H9 (cell line): ENCODE measurements at regions not wholly inside any gene's neighbourhood (a gene's known extent, or its start where the extent isn't known, plus 50 kb on each side); places are given as distances from the start of the nearest gene placed in this dataset.

ENCODE experiments used
- DNase-seq: peaks from one replicate; pipeline ENCODE4 v3.0.0-alpha.2; 2017
- H2AFZ ChIP-seq: one replicate; pipeline ENCODE4 v1.6.1; 2013; ENCODE audit warnings: mild to moderate bottlenecking, low read length, control low read depth, moderate library complexity
- H2AK5ac ChIP-seq: 2 replicates; pipeline ENCODE4 v1.6.1; 2013; ENCODE audit warnings: low read length, control low read depth, mixed read lengths; ENCODE audit not compliant: insufficient read length
- H2BK120ac ChIP-seq: one replicate; pipeline ENCODE4 v1.6.1; 2013; ENCODE audit warnings: low read depth, mild to moderate bottlenecking, low read length, control low read depth, inconsistent platforms; ENCODE audit not compliant: poor library complexity, severe bottlenecking
- H2BK12ac ChIP-seq: 2 replicates; pipeline ENCODE4 v1.6.1; 2013; ENCODE audit warnings: low read length, control low read depth, mixed read lengths, low read depth; ENCODE audit not compliant: insufficient read length
- H2BK15ac ChIP-seq: 2 replicates; pipeline ENCODE4 v1.6.1; 2013; ENCODE audit warnings: low read depth, low read length, control low read depth
- H2BK20ac ChIP-seq: one replicate; pipeline ENCODE4 v1.6.1; 2013; ENCODE audit warnings: low read depth, mild to moderate bottlenecking, low read length, control low read depth, inconsistent platforms; ENCODE audit not compliant: poor library complexity, severe bottlenecking
- H2BK5ac ChIP-seq: 2 replicates; pipeline ENCODE4 v1.6.1; 2013; ENCODE audit warnings: low read length, control low read depth, mixed read lengths; ENCODE audit not compliant: insufficient read length
- H3K14ac ChIP-seq: 2 replicates; pipeline ENCODE4 v1.6.1; 2013; ENCODE audit warnings: low read length, control low read depth; ENCODE audit not compliant: insufficient read depth
- H3K18ac ChIP-seq: 2 replicates; pipeline ENCODE4 v1.6.1; 2013; ENCODE audit warnings: low read depth, mild to moderate bottlenecking, mixed read lengths, low read length, control low read depth; ENCODE audit not compliant: insufficient read length
- H3K23ac ChIP-seq: 2 replicates; pipeline ENCODE4 v1.6.1; 2013; ENCODE audit warnings: low read length, control low read depth, mixed read lengths, low read depth; ENCODE audit not compliant: insufficient read length
- H3K23me2 ChIP-seq: 2 replicates; pipeline ENCODE4 v1.6.1; 2013; ENCODE audit warnings: low read depth, mild to moderate bottlenecking, mixed read lengths, low read length, control low read depth; ENCODE audit not compliant: insufficient read length, poor library complexity, severe bottlenecking
- H3K27ac ChIP-seq: 2 replicates; pipeline ENCODE4 v1.5.1; 2013; ENCODE audit warnings: low read length, control low read depth, mixed read lengths, low read depth; ENCODE audit not compliant: insufficient read length
- H3K27me3 ChIP-seq: 2 replicates; pipeline ENCODE4 v1.6.1; 2013; ENCODE audit warnings: low read length, control low read depth, inconsistent platforms; ENCODE audit not compliant: insufficient read depth
- H3K4ac ChIP-seq: 2 replicates; pipeline ENCODE4 v1.6.1; 2013; ENCODE audit warnings: low read depth, mild to moderate bottlenecking, control low read depth, inconsistent platforms, low read length, moderate library complexity
- H3K4me1 ChIP-seq: 2 replicates; pipeline ENCODE4 v1.6.1; 2013; ENCODE audit warnings: low read length, control low read depth, inconsistent platforms; ENCODE audit not compliant: insufficient read depth
- H3K4me2 ChIP-seq: 2 replicates; pipeline ENCODE4 v1.6.1; 2013; ENCODE audit warnings: low read length, control low read depth, mixed read lengths; ENCODE audit not compliant: insufficient read length, insufficient read depth
- H3K56ac ChIP-seq: 2 replicates; pipeline ENCODE4 v1.6.1; 2013; ENCODE audit warnings: low read depth, mild to moderate bottlenecking, mixed read lengths, low read length, control low read depth; ENCODE audit not compliant: insufficient read length
- H3K79me1 ChIP-seq: 2 replicates; pipeline ENCODE4 v1.6.1; 2013; ENCODE audit warnings: low read depth, mild to moderate bottlenecking, moderate library complexity, low read length, control low read depth, inconsistent platforms; ENCODE audit not compliant: insufficient read depth, poor library complexity, severe bottlenecking
- H3K79me2 ChIP-seq: 2 replicates; pipeline ENCODE4 v1.6.1; 2013; ENCODE audit warnings: low read length, control low read depth, inconsistent platforms; ENCODE audit not compliant: insufficient read depth
- H3K9ac ChIP-seq: 2 replicates; pipeline ENCODE4 v1.6.1; 2013; ENCODE audit warnings: low read length, control low read depth, mixed read lengths; ENCODE audit not compliant: insufficient read length; ENCODE audit errors: extremely low read depth
- H3K9me3 ChIP-seq: one replicate; pipeline ENCODE4 v1.6.1; 2013; ENCODE audit warnings: low read depth, low read length, inconsistent platforms; ENCODE audit not compliant: control insufficient read depth
- H3T11ph ChIP-seq: one replicate; pipeline ENCODE4 v1.6.1; 2013; ENCODE audit warnings: mild to moderate bottlenecking, low read length, control low read depth, inconsistent platforms
- H4K20me1 ChIP-seq: one replicate; pipeline ENCODE4 v1.6.1; 2013; ENCODE audit not compliant: control insufficient read depth, insufficient read length, insufficient read depth
- H4K5ac ChIP-seq: 2 replicates; pipeline ENCODE4 v1.6.1; 2013; ENCODE audit warnings: low read depth, mild to moderate bottlenecking, mixed read lengths, low read length, control low read depth; ENCODE audit not compliant: insufficient read length
- H4K8ac ChIP-seq: replicated peaks from 2 replicates; pipeline ENCODE4 v1.6.1; 2013; ENCODE audit warnings: low read length, control low read depth, mixed read lengths, low read depth; ENCODE audit not compliant: insufficient read length
- H4K91ac ChIP-seq: 2 replicates; pipeline ENCODE4 v1.6.1; 2013; ENCODE audit warnings: low read depth, mild to moderate bottlenecking, moderate library complexity, mixed read lengths, low read length, control low read depth; ENCODE audit not compliant: insufficient read length
- H3K27ac Mint-ChIP-seq, 3 experiments: 2 replicates in 2 of 3; 3 replicates in 1 of 3; pipeline ENCODE4 v1.8.0; 2020 to 2021; ENCODE audit warnings: mixed read lengths in 3 of 3, mild to moderate bottlenecking in 1 of 3, moderate library complexity in 1 of 3
- H3K27me3 Mint-ChIP-seq: 2 replicates; pipeline ENCODE4 v1.8.0; 2021; ENCODE audit warnings: low read depth, mild to moderate bottlenecking, moderate library complexity, mixed read lengths
- H3K36me3 Mint-ChIP-seq, 3 experiments: 2 replicates in 2 of 3; 3 replicates in 1 of 3; pipeline ENCODE4 v1.8.0; 2020 to 2021; ENCODE audit warnings: low read depth in 3 of 3, mixed read lengths in 3 of 3; ENCODE audit not compliant: insufficient read depth in 1 of 3
- H3K4me1 Mint-ChIP-seq, 2 experiments: 2 replicates each; pipeline ENCODE4 v1.8.0; 2020; ENCODE audit warnings: mixed read lengths in 2 of 2
- H3K4me3 Mint-ChIP-seq, 2 experiments: 2 replicates in 1 of 2; 3 replicates in 1 of 2; pipeline ENCODE4 v1.8.0; 2020 to 2021; ENCODE audit warnings: mild to moderate bottlenecking in 2 of 2, mixed read lengths in 2 of 2, moderate library complexity in 1 of 2
- H3K9me3 Mint-ChIP-seq, 2 experiments: 2 replicates in 1 of 2; 3 replicates in 1 of 2; pipeline ENCODE4 v1.8.0; 2020; ENCODE audit warnings: mild to moderate bottlenecking in 2 of 2, mixed read lengths in 2 of 2, moderate library complexity in 1 of 2
- WGBS: extraction: QIAGEN DNeasy Blood & Tissue Kit; methylation state at CpG from one replicate; pipeline ENCODE4 v1.1.7; 2013; ENCODE audit warnings: missing lambda C conversion rate, low lambda C conversion rate, mixed read lengths; ENCODE audit not compliant: insufficient read length; ENCODE audit errors: extremely low coverage; 5-methylcytosine and 5-hydroxymethylcytosine counted together
- TF ChIP-seq, protein P1 (sequence below): fragments of 200-600 bp; sonication (generic); conservative IDR thresholded peaks from 3 replicates; pipeline ENCODE4 v1.8.0; 2021; ENCODE audit warnings: antibody characterized with exemption, mild to moderate bottlenecking

DNA sequence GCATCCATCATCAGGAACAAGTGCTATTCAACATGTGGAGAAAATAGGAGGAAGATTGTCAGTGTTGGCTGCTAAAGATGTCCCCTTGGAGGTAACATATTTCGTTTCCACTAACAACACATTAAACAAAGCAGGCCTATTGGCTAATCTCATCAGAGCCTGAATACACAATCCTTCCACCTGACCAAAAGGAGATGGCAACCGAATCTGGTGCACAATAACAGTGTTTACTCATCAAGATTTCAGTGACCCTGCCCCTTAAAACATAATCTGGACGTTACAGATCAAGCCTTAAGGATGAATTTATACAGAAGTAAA lies 582.5 kb downstream of the EFNB2 start:
- no peaks in the 10 kb centered on the region for H4K20me1 ChIP-seq
- no peak overlapping the region for H3K14ac ChIP-seq
- no peak overlapping the region for H3K27ac Mint-ChIP-seq
- no peaks in the 10 kb centered on the region for H3K36me3 Mint-ChIP-seq
- no peaks in the 10 kb centered on the region for H3K79me2 ChIP-seq
- no peak overlapping the region for H2BK120ac ChIP-seq
- no peak overlapping the region for H3K18ac ChIP-seq
- no peak for DNase-seq
- no peak overlapping the region for H3K4me2 ChIP-seq
- no peak overlapping the region for H3K9ac ChIP-seq
- H3K4me3 Mint-ChIP-seq = no peak overlapping the region
- H3K27me3 ChIP-seq = no peaks in the 10 kb centered on the region
- no peaks in the 10 kb centered on the region for H3K4me1 ChIP-seq
- no peaks in the 10 kb centered on the region for H3K9me3 Mint-ChIP-seq
- H2AK5ac ChIP-seq = no peak overlapping the region
- H3K27ac ChIP-seq = no peak overlapping the region
- no peak overlapping the region for H2BK12ac ChIP-seq
- no CpG with 5 or more reads among the region's 3 CpGs for WGBS
- H2BK5ac ChIP-seq = no peak overlapping the region
- H3K4ac ChIP-seq = no peak overlapping the region
- H3K23ac ChIP-seq = no peak overlapping the region
- no peaks in the 10 kb centered on the region for H3K23me2 ChIP-seq
- H3K27me3 Mint-ChIP-seq = no peaks in the 10 kb centered on the region
- no peak overlapping the region for H4K5ac ChIP-seq
- no peak overlapping the region for H3K56ac ChIP-seq
- H3K9me3 ChIP-seq = no peaks in the 10 kb centered on the region
- H2AFZ ChIP-seq = no peak overlapping the region
- H4K91ac ChIP-seq = no peak overlapping the region
- no peak overlapping the region for H2BK20ac ChIP-seq
- no peaks in the 10 kb centered on the region for H3K79me1 ChIP-seq
- H3K4me1 Mint-ChIP-seq = peaks cover 2 to 4% of the 10 kb centered on the region in 2 experiments; a peak in 2 of 4 replicates
- TF ChIP-seq, protein P1, sequence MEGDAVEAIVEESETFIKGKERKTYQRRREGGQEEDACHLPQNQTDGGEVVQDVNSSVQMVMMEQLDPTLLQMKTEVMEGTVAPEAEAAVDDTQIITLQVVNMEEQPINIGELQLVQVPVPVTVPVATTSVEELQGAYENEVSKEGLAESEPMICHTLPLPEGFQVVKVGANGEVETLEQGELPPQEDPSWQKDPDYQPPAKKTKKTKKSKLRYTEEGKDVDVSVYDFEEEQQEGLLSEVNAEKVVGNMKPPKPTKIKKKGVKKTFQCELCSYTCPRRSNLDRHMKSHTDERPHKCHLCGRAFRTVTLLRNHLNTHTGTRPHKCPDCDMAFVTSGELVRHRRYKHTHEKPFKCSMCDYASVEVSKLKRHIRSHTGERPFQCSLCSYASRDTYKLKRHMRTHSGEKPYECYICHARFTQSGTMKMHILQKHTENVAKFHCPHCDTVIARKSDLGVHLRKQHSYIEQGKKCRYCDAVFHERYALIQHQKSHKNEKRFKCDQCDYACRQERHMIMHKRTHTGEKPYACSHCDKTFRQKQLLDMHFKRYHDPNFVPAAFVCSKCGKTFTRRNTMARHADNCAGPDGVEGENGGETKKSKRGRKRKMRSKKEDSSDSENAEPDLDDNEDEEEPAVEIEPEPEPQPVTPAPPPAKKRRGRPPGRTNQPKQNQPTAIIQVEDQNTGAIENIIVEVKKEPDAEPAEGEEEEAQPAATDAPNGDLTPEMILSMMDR = no peak
- H2BK15ac ChIP-seq = no peak overlapping the region
- no peak overlapping the region for H4K8ac ChIP-seq
- H3T11ph ChIP-seq = no peak overlapping the region
